Thyroid gland (tissue), 4 donors: ENCODE measurements at regions not wholly inside any gene's neighbourhood (a gene's known extent, or its start where the extent isn't known, plus 50 kb on each side); places are given as distances from the start of the nearest gene placed in this dataset.

ENCODE experiments used
- POLR2A ChIP-seq, 2 donors: fragments of 450-650 bp; IDR thresholded peaks; one replicate each; pipeline ENCODE4 v1.6.1; 2017; ENCODE audit warnings: antibody characterized with exemption in 2 of 2, mild to moderate bottlenecking in 2 of 2, moderate library complexity in 1 of 2
- TF ChIP-seq, protein P1 (sequence below), 6 experiments: fragments of 200-600 bp in 3 of 6; fragments of 450-650 bp in 3 of 6; sonication (generic) in 3 of 6; IDR thresholded peaks; one replicate each; pipeline ENCODE4 v1.5.1; 2016 to 2019; ENCODE audit warnings: antibody characterized with exemption in 6 of 6, mild to moderate bottlenecking in 2 of 6, inconsistent platforms in 1 of 6, moderate library complexity in 1 of 6

DNA sequence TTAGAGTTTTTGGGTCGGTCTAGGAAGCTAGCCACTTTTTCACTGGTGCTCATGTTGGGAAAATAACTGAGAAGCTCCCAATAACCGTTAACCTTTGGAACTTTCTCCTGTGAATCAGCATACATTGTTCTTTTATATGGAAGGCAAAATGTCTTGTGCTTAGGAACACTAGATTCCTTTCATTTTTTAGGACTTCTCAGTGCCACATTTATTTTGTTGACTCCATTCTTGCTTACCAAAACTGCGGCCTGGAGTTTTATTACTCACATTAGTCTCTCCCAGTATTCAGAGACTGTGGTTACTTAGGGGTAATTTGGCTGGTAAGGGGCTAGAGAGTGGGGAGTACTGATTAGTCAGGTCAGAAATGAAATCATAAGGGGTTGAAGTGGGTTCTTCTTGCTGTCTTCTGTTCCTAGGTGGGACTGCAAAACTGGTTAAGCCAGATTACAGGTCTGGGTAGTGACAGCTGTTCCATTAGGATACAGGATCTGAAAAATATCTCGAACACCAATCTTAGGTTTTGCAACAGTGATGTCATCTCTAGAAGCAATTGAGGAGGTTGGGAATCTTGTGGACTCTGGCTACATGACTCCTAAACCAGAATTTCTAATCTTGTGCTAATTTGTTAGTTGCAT lies 631.4 kb upstream of the LUZP2 start:
- TF ChIP-seq, protein P1, sequence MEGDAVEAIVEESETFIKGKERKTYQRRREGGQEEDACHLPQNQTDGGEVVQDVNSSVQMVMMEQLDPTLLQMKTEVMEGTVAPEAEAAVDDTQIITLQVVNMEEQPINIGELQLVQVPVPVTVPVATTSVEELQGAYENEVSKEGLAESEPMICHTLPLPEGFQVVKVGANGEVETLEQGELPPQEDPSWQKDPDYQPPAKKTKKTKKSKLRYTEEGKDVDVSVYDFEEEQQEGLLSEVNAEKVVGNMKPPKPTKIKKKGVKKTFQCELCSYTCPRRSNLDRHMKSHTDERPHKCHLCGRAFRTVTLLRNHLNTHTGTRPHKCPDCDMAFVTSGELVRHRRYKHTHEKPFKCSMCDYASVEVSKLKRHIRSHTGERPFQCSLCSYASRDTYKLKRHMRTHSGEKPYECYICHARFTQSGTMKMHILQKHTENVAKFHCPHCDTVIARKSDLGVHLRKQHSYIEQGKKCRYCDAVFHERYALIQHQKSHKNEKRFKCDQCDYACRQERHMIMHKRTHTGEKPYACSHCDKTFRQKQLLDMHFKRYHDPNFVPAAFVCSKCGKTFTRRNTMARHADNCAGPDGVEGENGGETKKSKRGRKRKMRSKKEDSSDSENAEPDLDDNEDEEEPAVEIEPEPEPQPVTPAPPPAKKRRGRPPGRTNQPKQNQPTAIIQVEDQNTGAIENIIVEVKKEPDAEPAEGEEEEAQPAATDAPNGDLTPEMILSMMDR (IDR thresholded peaks at IDR 0.05), result no peak
- no peak for TF ChIP-seq POLR2A (IDR thresholded peaks at IDR 0.05)
